GM19099 (cell line): ENCODE measurements at regions not wholly inside any gene's neighbourhood (a gene's known extent, or its start where the extent isn't known, plus 50 kb on each side); places are given as distances from the start of the nearest gene placed in this dataset.

Experiments used
- POLR2A ChIP-seq: IDR thresholded peaks from 3 replicates; pipeline ENCODE4 v1.6.1; 2011; ENCODE audit warnings: low read depth; ENCODE audit not compliant: insufficient read length; ENCODE audit errors: extremely low read depth

DNA sequence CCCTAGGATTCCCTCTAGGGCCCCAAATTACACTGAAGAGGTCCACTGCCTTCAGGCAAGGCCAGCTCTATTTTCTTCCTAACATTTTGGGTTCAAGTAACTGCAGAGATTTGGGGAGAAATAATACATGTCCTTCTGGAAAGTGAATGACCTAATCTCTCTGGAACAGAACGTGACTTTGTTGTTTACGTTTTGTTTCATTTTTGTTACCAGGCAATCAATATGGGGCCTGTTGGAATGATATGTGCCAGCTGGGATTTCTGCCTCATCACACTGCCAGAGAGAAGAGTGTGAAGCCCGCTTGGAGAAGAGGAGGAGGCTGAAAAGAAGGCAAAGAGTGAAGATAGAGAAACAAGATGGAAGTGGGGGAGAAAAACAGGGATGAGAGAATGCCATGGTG lies 116.7 kb downstream of the FASLG start:
- TF ChIP-seq POLR2A: no peak

DNA sequence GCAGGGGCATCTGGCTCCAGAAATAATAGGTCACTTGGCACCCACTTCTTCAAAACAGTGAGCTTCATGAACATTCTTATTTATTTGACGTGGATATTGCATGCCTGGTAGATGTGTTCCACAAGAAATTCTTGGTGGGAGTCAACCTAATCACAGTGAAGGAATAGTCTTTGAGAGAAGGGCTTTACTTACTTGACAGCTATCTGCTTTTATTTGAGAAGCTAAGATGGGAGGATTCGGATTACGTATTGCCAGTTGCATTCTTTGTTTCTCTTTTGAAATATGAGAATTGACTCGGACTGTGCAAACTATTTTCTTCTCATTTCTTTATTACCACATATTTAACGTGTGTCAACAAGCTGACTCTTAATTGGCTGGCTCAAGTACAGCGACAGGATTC lies 117.2 kb downstream of the FASLG start:
- no peak for TF ChIP-seq POLR2A

DNA sequence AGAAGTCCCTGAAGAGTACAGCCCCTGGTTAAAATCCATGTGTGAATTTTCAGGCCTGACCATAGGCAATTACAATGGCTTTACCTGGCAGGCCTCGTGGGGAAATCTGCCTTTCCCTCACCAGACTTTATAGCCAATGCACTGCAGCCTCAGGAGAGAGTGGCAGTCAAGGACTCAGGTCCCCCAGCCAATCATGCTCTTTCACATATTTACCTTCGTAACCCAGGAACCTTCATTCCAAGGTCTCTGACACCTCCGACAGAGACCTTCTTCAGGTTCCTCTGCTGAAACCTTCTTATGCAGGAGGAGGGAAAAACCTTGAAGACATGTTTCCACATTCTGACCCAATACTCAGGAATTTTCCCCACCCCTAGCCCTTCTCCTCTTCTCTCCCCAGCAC lies 118.9 kb downstream of the FASLG start:
- TF ChIP-seq POLR2A: no peak

DNA sequence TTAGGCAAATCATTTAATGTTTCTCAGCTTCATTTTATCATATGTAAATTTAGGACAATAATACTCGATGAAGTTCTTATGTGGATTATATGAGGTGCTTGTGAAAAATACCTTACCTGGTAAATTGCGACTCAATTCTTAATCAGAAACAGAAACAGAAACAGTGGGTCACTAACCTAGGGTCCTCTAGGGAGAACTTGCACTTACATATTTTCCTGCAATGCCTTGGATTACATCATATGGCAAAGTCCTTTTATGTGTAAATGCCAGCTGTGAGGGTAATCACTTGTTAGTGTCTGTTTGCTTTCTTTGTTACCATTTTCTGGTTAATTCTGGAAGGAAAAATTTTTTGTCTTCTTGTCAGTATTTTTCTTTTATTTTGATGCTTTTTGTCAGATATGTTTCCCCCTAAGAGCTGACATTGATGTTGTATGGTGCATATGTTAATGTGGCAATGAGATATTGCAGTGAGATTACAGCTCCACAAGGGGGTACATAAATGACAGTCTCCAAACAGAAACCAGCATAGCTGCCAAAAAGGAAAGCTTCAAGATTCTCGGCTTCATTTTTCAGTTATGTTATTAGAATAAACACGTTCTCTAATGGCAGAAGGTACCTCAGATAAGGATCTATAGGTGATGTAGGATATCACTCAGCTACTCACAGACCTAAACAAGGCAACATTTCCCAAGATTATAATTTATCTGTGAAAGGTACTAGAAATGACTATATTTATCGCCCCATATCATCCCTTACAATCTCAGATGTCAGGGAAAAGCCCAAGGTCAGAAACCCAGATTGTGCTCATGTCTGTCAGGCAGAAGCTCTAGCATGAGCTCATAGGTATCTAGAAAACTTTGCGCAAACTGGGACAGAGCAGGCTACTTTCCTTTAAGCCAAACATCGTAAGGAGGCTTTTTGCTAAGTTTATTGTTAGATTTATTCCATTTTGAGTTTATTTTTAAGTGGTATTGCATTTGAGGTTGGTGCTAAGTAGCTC lies 119.9 kb downstream of the FASLG start:
- TF ChIP-seq POLR2A: no peak

DNA sequence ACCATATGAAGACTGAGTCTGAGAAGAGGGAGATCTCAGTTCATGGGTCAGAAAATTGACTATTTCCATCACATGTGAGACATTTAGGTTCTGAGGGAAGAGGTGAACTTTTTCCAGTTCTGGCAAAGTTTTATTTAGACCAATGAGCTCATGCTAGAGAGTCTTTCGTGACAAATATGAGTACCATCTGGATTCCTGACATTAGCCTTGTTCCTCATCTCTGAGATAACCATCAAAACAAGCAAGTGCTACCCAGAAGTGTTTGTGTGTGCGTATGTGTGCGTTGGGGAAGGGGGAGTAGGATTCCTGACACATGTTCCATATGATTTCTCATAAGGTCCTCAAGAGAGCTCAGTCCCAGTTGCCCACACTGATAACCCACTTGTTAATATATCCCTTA lies 120.6 kb downstream of the FASLG start:
- no peak for TF ChIP-seq POLR2A

DNA sequence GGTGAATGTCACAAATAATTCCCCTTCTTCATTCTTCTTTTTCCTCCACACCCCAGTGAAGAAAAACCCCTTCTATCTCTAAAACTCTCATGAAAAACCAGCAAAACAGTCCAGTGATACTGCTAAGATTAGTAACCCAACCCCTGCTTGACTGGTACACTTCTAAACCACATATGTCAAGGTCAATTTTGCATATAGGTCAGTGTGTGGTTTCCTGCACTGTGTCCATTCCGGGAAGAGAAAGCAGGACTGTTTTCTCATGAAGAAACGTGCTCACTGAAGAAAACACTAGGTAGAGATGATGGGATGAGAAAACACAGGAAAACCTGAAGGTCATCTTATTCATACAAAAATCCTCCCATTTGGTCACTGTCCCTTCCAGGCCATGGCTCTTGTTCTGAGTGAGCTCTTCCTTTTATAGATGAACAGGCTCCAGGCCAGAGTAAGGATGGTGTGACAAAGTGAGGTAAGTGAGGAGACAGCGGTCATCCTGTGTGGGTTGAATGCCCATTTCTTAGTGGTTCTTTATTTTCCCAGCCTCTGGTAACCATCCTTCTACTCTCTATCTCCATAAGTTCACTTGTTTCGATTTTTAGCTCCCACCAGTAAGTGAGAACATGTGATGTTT lies 122.7 kb downstream of the FASLG start:
- TF ChIP-seq POLR2A: no peak

DNA sequence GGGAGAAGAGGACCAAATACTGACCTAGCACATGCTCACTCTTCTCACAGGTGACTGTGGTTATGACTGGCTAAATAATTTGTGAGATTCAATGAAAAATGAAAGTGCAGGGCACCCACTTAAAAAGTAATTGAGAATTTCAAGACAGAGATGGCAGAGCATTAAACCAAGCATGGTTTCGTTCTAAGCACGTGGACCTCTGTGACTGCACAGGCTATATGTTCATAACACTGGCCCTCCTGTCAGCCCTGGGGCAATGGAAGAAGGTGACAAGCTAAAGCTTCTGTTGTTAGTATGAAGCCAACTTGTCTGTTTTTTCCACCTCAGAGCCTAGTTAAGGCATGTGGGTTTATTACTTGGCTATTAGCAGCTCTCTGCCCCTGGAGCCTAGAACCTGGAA lies 130.9 kb downstream of the FASLG start:
- TF ChIP-seq POLR2A: no peak

DNA sequence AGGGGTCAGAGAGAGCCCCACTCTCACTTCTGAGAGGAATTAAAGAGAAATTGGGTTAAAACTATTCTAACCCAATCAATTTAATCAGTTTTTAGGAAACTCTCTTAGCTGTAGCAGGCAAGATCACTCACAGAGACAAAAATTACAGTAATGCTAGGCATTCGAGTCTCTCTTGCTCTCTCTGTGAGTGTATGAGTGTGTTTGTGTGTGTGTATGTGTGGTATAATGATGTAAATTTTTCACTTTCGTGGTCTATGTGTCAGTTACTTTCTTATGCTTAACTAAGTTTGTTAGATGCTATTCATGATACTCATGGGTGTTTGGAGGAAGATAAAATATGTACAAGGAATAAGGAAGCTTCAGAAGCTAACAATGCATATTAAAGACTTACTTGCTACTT lies 131.3 kb downstream of the FASLG start:
- TF ChIP-seq POLR2A: no peak

DNA sequence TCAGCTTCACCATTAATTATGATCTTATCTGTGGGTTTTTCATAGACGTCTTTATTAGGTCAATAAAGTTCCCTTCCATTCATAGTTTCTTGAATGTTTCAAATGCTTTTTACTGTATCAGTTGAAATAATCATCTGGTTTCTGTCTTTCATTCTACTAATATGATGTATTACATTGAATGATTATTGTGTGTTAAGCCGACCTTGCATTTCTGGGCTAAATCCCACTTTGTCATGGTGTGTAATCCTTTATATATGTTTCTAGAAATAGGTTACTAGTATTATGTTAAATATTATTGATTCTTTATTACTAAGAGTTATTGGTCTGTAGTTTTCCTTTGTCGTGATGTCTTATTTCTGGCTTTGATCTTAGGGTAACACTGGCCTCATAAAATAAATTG lies 134.9 kb downstream of the FASLG start:
- TF ChIP-seq POLR2A: no peak

DNA sequence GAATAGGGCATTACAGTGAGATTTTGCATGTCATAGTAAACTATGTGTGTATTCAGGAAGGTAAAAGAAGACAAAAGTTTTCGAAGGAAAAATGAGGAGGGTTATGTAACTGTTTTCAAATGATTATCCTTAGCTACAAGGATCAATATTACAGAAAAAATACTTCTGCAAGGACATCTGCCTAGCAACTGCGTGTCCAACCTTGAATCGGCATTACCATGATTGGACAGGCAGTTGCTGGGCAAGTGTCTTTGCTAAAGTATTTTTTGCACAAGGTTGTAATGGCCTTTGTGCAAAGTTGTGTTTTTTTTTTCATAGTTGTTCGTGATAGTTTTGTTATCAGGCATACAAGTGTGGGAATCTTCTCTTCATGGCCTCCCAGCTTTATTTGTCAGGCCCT lies 136.8 kb downstream of the FASLG start:
- no peak for TF ChIP-seq POLR2A

DNA sequence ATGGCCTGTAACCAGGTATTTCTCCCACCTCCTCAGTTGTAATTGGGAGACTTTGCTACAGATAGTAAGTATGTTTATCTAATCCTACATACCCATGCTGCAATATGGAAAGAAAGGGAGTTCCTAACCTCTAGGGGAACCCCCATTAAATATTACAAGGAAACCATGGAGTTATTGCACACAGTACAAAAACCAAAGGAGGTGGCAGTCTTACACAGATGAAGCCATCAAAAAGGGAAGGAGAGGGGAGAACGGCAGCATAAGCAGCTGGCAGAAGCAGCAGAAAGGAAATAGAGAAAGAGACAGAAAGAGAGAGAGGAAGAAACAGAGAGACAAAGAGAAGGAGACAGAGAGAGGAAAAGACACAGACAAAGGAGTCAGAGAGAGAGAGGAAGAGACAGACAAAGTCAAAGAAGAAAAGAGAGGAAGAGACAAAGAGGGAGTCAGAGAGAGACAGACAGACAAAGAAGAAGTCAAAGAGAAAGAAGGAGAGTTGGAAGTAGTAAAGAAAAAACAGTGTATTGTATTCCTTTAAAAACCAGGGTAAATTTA lies 142.9 kb downstream of the FASLG start:
- TF ChIP-seq POLR2A: no peak

DNA sequence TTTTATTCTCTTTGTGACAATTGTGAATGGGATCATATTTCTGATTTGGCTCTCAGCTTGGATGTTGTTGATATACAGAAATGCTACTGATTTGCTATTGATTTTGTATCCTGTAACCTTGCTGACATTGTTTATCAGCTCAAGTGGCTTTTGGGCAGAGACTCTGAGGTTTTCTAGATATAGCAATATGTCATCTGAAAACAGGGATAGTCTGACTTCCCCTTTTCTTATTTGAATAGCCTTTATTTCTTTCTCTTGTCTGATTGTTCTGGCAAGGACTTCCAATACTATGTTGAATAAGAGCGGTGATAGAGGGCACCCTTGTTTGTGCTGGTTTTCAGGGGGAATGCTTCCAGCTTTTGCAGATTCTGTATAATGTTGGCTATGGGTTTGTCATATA lies 150.8 kb downstream of the FASLG start:
- TF ChIP-seq POLR2A: no peak

DNA sequence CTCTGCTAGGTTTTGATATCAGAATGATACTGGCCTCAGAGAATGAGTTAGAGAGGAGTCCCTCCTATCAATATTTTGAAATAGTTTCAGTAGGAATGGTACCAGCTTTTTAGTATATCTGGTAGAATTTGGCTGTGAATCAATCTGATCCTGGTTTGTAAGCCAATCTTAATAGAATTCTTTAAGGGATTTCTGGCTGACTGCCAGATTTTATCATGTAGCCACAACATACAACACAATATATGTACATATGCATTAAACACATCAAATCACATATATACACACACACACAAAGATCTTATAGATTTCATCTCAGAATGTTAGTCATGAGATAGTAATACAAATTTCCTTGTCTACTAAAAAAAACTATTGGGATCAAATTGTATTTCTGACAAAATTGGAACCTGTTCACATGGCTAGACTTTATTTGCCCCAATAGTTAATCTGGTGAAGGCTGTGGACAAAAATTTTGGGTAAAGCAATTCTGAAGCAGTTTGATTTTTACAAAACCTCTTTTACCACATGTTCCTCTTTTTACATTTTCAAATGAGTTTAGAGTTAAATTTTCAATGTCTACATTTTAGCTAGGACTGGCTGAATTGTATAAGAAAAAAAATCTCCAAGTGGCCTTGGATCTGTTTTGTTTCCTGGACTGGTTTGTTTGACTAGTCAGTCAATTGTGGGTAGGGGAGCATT lies 151.7 kb downstream of the FASLG start:
- TF ChIP-seq POLR2A: no peak

DNA sequence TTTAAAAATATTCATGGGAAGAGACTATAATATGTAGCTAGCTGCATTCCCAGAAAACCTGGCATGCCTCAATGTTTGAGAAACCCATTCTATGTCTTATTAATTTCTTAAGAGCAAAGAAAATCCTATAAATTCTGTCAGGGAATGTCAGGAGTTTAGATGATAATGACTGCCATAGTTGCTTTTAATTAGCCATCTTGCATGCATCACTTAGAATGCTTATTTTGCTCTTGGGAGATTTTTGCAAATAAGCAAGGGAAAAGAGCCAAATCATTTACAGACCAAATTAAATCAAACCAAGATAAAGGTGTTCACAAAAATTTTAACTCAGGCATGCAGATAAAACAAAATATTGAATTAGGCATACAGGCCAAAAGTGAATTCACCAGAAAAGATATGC lies 152.8 kb downstream of the FASLG start:
- TF ChIP-seq POLR2A: no peak

DNA sequence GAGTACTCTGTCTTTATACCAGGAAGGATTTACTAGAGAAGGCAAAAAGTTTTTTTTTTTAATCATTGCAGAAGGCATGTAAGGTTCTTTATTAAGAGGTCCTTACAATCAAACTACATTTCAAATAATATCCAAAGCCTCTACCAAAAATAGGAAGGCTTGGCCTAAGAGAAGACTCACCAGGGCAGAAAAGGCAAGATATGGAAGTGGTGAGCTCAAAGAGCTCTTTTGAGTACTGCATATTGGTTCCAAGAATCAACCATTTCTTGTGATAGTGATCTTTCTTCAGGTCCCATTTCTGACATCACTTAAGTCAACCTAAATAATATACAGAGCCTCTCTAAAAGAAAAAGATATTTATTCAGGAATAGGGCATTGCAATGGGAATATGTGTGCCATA lies 153.2 kb downstream of the FASLG start:
- no peak for TF ChIP-seq POLR2A

DNA sequence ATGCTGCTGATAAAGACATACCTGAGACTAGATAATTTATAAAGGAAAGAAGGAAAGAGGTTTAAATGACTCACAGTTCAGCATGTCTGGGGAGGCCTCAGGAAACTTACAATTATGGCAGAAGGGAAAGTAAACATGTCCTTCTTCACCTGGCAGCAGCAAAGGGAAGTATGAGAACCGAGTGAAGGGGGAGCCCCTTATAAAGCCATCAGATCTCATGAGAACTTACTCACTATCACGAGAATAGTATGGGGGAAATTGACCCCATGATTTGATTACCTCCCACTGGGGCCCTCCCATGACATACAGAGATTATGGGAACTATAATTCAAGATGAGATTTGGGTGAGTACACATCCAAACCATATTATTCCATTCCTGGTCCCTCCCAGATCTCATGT lies 154.4 kb downstream of the FASLG start:
- TF ChIP-seq POLR2A: no peak

DNA sequence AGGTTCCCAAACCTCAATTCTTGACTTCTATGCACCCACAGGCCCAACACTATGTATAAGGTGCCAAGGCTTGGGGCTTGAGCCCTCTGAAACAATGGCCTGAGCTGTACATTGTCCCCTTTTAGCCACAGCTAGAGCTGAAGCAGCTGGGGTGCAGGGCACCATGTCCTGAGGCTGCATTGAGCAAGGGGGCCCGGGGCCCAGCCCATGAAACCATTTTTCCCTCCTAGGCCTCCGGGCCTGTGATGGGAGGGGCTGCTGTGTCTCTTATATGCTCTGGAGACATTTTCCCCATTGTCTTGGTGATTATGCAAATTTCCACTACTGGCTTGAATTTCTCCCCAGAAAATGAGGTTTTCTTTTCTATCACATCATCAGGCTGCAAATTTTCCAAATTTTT lies 155.5 kb downstream of the FASLG start:
- no peak for TF ChIP-seq POLR2A
